ENCODE measurements at regions not wholly inside any gene's neighbourhood (a gene's known extent, or its start where the extent isn't known, plus 50 kb on each side); places are given as distances from the start of the nearest gene placed in this dataset.

DNA sequence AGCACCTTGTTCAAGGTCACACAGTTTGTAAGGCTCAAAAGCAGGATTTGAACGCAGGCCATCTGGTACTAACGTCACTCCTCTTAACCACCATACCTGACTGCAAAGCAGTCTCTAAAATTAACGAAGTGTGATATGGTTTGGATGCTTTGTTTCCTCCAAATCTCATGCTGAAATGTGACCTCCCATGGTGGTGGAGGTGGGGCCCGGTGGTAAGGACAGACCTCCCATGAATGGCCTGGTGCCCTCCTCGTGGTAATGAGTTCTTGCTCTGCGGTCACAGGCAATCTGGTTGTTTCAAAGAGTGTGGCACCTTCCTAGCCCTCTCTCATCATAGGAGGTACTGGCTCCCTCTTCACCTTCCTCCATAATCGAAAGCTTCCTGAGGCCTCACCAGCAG is 102.2 kb upstream of the BCL2L14 start:
- no peak for TF ChIP-seq POLR2A (IDR thresholded peaks at IDR 0.05; ENCODE audit: low read length)
- TF ChIP-seq GATA1 (IDR thresholded peaks at IDR 0.05; ENCODE audit: low read depth, low read length) = no peak

All from erythroblast (primary cell).